SU-DHL-6 (cell line): ENCODE measurements at regions not wholly inside any gene's neighbourhood (a gene's known extent, or its start where the extent isn't known, plus 50 kb on each side); places are given as distances from the start of the nearest gene placed in this dataset.

Source experiments
- H2AFZ ChIP-seq: fragments of 200-600 bp; sonication (generic); 2 replicates; pipeline ENCODE4 v1.6.1; 2014; ENCODE audit warnings: low read depth, mild to moderate bottlenecking, moderate library complexity, mixed read lengths, antibody characterized with exemption, low read length; ENCODE audit not compliant: severe bottlenecking
- H3F3A ChIP-seq: fragments of 200-600 bp; shearing (Covaris generic); 2 replicates; pipeline ENCODE4 v1.6.0; 2016; ENCODE audit warnings: antibody characterized with exemption, mild to moderate bottlenecking; ENCODE audit not compliant: insufficient read depth
- H3K27ac ChIP-seq: fragments of 200-600 bp; sonication (generic); 2 replicates; pipeline ENCODE4 v1.5.1; 2016; ENCODE audit warnings: low read depth, mild to moderate bottlenecking, low read length, moderate library complexity, mixed read lengths
- H3K27me3 ChIP-seq: fragments of 200-600 bp; sonication (generic), shearing (Covaris generic); 2 replicates; pipeline ENCODE4 v1.6.0; 2014; ENCODE audit warnings: mild to moderate bottlenecking, low read length
- H3K36me3 ChIP-seq: fragments of 200-600 bp; sonication (generic); 2 replicates; pipeline ENCODE4 v1.6.1; 2014; ENCODE audit warnings: mild to moderate bottlenecking, low read length, mixed read lengths
- H3K4me2 ChIP-seq: fragments of 300-600, 200-600 bp; shearing (Covaris generic), sonication (generic); 2 replicates; pipeline ENCODE4 v1.6.0; 2014; ENCODE audit warnings: low read length, low read depth, mild to moderate bottlenecking; ENCODE audit not compliant: poor library complexity, severe bottlenecking
- H3K4me3 ChIP-seq: fragments of 200-600 bp; sonication (generic); 2 replicates; pipeline ENCODE4 v1.5.1; 2014; ENCODE audit warnings: antibody characterized with exemption, low read length, mild to moderate bottlenecking, mixed read lengths; ENCODE audit not compliant: insufficient read depth, poor library complexity, severe bottlenecking
- H3K79me2 ChIP-seq: fragments of 200-600 bp; sonication (generic); 2 replicates; pipeline ENCODE4 v1.6.1; 2014; ENCODE audit warnings: mild to moderate bottlenecking, low read length, moderate library complexity; ENCODE audit not compliant: insufficient read depth
- H3K9ac ChIP-seq: fragments of 200-600 bp; sonication (generic); 2 replicates; pipeline ENCODE4 v1.7.0; 2014; ENCODE audit warnings: mild to moderate bottlenecking, low read length
- H3K9me2 ChIP-seq: fragments of 200-600 bp; sonication (generic); replicated peaks from 2 replicates; pipeline ENCODE4 v1.6.1; 2014; ENCODE audit warnings: low read length; ENCODE audit not compliant: insufficient read depth
- H3K9me3 ChIP-seq: fragments of 200-600 bp; sonication (generic); 2 replicates; pipeline ENCODE4 v1.6.1; 2014; ENCODE audit warnings: low read length, mixed read lengths; ENCODE audit not compliant: insufficient read depth
- H4K20me1 ChIP-seq: fragments of 200-600 bp; sonication (generic); 2 replicates; pipeline ENCODE4 v1.6.1; 2014; ENCODE audit warnings: low read depth, mild to moderate bottlenecking, antibody characterized with exemption, low read length, moderate library complexity, mixed read lengths
- EZH2phosphoT487 ChIP-seq: fragments of 200-600 bp; sonication (generic), shearing (Covaris generic); conservative IDR thresholded peaks from 2 replicates; pipeline ENCODE4 v1.6.1; 2018; ENCODE audit warnings: mild to moderate bottlenecking, antibody characterized with exemption, low read length, moderate library complexity, mixed read lengths
- TF ChIP-seq, protein P1 (sequence below): fragments of 200-600 bp; sonication (generic); IDR thresholded peaks from one replicate; pipeline ENCODE4 v1.5.1; 2017; ENCODE audit warnings: antibody characterized with exemption, mild to moderate bottlenecking, low read length, moderate library complexity; ENCODE audit not compliant: insufficient read depth, poor library complexity, severe bottlenecking

DNA sequence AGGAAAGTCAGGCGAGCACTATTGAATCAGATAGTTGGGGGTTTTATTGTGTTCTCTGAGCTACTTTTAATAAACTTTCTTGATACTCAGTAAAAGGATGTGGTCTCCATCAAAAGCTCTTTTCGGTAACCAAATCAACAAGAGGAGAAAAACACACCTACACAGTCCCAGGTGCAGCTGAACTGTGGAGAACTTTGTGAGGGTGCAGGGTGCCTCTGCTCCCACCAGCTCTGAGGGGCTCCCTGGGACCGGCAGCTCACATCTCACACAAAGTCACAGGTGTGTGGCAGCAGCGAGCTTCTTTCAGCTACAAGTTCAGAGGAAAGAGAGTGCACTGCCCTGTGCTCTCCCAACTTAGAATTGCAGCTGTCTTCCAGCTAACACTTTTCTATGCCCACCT is 650.4 kb downstream of the RNF144A start:
- Histone ChIP-seq H3K27ac (no peak overlapping the region), H3K4me3 (no peak overlapping the region), H3K4me2 (no peak overlapping the region), H3F3A (no peaks in the 10 kb centered on the region), H2AFZ (no peak overlapping the region), H3K9me3 (no peaks in the 10 kb centered on the region), H3K36me3 (no peaks in the 10 kb centered on the region), H3K9me2 (no peaks in the 10 kb centered on the region), H3K27me3 (no peaks in the 10 kb centered on the region), H3K79me2 (no peaks in the 10 kb centered on the region), H4K20me1 (no peaks in the 10 kb centered on the region), H3K9ac (no peak overlapping the region)
- TF ChIP-seq, protein P1, sequence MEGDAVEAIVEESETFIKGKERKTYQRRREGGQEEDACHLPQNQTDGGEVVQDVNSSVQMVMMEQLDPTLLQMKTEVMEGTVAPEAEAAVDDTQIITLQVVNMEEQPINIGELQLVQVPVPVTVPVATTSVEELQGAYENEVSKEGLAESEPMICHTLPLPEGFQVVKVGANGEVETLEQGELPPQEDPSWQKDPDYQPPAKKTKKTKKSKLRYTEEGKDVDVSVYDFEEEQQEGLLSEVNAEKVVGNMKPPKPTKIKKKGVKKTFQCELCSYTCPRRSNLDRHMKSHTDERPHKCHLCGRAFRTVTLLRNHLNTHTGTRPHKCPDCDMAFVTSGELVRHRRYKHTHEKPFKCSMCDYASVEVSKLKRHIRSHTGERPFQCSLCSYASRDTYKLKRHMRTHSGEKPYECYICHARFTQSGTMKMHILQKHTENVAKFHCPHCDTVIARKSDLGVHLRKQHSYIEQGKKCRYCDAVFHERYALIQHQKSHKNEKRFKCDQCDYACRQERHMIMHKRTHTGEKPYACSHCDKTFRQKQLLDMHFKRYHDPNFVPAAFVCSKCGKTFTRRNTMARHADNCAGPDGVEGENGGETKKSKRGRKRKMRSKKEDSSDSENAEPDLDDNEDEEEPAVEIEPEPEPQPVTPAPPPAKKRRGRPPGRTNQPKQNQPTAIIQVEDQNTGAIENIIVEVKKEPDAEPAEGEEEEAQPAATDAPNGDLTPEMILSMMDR = no peak
- no peak for TF ChIP-seq EZH2phosphoT487

DNA sequence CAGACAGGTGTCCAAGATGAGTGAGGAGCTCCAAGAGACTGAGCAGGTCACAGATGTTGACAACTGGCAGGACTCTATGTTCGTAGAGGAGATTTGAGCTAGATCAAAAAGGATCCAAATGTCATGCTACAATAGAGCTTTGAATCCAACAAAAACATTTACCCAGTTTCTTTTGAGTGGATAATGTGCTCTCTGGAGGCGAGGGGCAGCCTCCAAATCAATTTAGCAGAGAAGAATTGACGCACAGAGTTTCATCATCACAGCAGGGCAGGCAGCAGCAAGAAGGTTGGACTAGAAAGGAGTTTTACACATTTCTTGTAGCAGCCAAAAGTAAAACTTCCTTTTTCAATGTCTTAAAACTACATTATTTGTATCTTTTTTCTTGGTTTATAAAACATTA is 653.0 kb downstream of the RNF144A start:
- no peak overlapping the region for H3K9ac ChIP-seq
- no peak overlapping the region for H3K27ac ChIP-seq
- H3F3A ChIP-seq = no peaks in the 10 kb centered on the region
- H3K79me2 ChIP-seq = no peaks in the 10 kb centered on the region
- no peaks in the 10 kb centered on the region for H4K20me1 ChIP-seq
- no peak overlapping the region for H2AFZ ChIP-seq
- no peaks in the 10 kb centered on the region for H3K27me3 ChIP-seq
- H3K4me3 ChIP-seq = no peak overlapping the region
- no peaks in the 10 kb centered on the region for H3K9me2 ChIP-seq
- no peaks in the 10 kb centered on the region for H3K36me3 ChIP-seq
- no peaks in the 10 kb centered on the region for H3K9me3 ChIP-seq
- TF ChIP-seq, protein P1 = no peak
- TF ChIP-seq EZH2phosphoT487 = no peak
- H3K4me2 ChIP-seq = no peak overlapping the region

DNA sequence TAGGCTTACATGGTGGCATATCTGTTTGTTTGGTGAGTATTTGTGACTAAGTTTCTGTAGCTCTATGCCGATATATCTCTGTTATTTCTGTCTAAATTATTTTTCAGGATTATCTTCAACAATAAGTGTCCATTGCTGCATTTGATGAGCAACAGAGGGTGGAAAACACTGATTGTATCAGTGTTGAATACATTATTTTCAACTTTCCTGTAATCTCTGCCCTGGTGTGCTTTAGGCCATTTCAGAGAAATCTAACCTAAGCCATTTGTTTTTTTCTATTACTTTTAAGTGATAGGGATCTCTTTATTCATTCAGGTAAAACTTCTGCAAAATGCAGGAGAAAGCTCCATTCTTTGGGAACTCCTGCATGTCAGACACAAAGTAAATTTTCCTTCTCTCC is 654.5 kb downstream of the RNF144A start:
- H3F3A ChIP-seq = no peaks in the 10 kb centered on the region
- H4K20me1 ChIP-seq = no peaks in the 10 kb centered on the region
- no peaks in the 10 kb centered on the region for H3K36me3 ChIP-seq
- H3K9ac ChIP-seq = no peak overlapping the region
- no peaks in the 10 kb centered on the region for H3K9me2 ChIP-seq
- H3K79me2 ChIP-seq = no peaks in the 10 kb centered on the region
- no peaks in the 10 kb centered on the region for H3K9me3 ChIP-seq
- H3K4me2 ChIP-seq = no peak overlapping the region
- no peak for TF ChIP-seq EZH2phosphoT487
- TF ChIP-seq, protein P1 = no peak
- H3K4me3 ChIP-seq = no peak overlapping the region
- no peak overlapping the region for H2AFZ ChIP-seq
- no peak overlapping the region for H3K27ac ChIP-seq
- no peaks in the 10 kb centered on the region for H3K27me3 ChIP-seq
